K562 (cell line): ENCODE measurements at regions not wholly inside any gene's neighbourhood (a gene's known extent, or its start where the extent isn't known, plus 50 kb on each side); places are given as distances from the start of the nearest gene placed in this dataset.

Experiments
- ATAC-seq: fragments of 200-7000 bp; cut with Tn5 transposase; 3 replicates; pipeline ENCODE4 v1.9.1; 2020; ENCODE audit warnings: moderate library complexity
- BruUV-seq: library from RNA; stranded (reverse); fragments of 400-500 nt; replicated peaks from 2 replicates; lab custom pipeline; 2021; lab: Mats Ljungman, UMichigan
- CTCF ChIA-PET: fragments of 300-600 bp; formaldehyde crosslinking; extraction: SDS; loops from one replicate; lab custom pipeline; 2021; ENCODE audit warnings: low intra/inter-chr PET ratio; lab: Yijun Ruan, JAX
- POLR2A ChIA-PET: fragments of 300-600, 350-650 bp; sonication (Branson Sonifier 250); formaldehyde crosslinking; extraction: SDS; loops from one replicate; lab custom pipeline; 2021; ENCODE audit warnings: antibody characterized with exemption, inconsistent platforms; lab: Yijun Ruan, JAX
- DNase-seq, 4 experiments: peaks; one replicate each; pipeline versions ENCODE4 v3.0.0 to v3.0.0-alpha.2; 2011 to 2018; ENCODE audit warnings: low spot score in 3 of 4, mixed read lengths in 3 of 4; ENCODE audit errors: extremely low read depth in 1 of 4
- FAIRE-seq: peaks from 2 replicates; lab custom pipeline; 2011; peaks lifted over from hg19 to GRCh38; lab: Jason Lieb, UNC
- H2AFZ ChIP-seq: 2 replicates; pipeline ENCODE4 v1.6.0; 2011; ENCODE audit warnings: low read depth, low read length, control low read depth, inconsistent platforms
- H3K27ac ChIP-seq: fragments of 200-600 bp; 3 replicates; pipeline ENCODE4 v1.8.0; 2011; ENCODE audit warnings: low read depth, mild to moderate bottlenecking, control low read depth, inconsistent platforms, low read length, moderate library complexity, mixed read lengths; ENCODE audit errors: extremely low read depth
- H3K27me3 ChIP-seq, 2 experiments: fragments of 300-600 bp in 1 of 2; 2 replicates in 1 of 2; 3 replicates in 1 of 2; pipeline versions ENCODE4 v1.6.0 to v1.8.0; 2011; ENCODE audit warnings: inconsistent platforms in 2 of 2, low read length in 2 of 2, mild to moderate bottlenecking in 1 of 2, mixed read lengths in 1 of 2, moderate library complexity in 1 of 2; ENCODE audit not compliant: control insufficient read depth in 2 of 2, insufficient read depth in 2 of 2
- H3K36me3 ChIP-seq: fragments of 300-600 bp; 3 replicates; pipeline ENCODE4 v1.8.0; 2011; ENCODE audit warnings: mild to moderate bottlenecking, low read length, inconsistent platforms; ENCODE audit not compliant: control insufficient read depth, insufficient read depth
- H3K4me1 ChIP-seq, 2 experiments: fragments of 200-600 bp in 1 of 2; replicated peaks in 1 of 2; 2 replicates in 1 of 2; 3 replicates in 1 of 2; pipeline versions ENCODE4 v1.5.1 to v1.8.0; 2011; ENCODE audit warnings: inconsistent platforms in 2 of 2, low read length in 2 of 2, mild to moderate bottlenecking in 1 of 2, mixed read lengths in 1 of 2, moderate library complexity in 1 of 2; ENCODE audit not compliant: control insufficient read depth in 2 of 2, insufficient read depth in 2 of 2
- H3K4me2 ChIP-seq: 2 replicates; pipeline ENCODE4 v1.6.1; 2011; ENCODE audit warnings: low read length, control low read depth, inconsistent platforms, mixed read lengths; ENCODE audit not compliant: insufficient read depth
- H3K4me3 ChIP-seq: fragments of 200-600 bp; sonication (generic), shearing (Covaris generic); 2 replicates; pipeline ENCODE4 v1.5.1; 2016; ENCODE audit warnings: control low read depth, inconsistent platforms
- H3K79me2 ChIP-seq: fragments of 200-600 bp; 3 replicates; pipeline ENCODE4 v1.8.0; 2011; ENCODE audit warnings: low read length, inconsistent platforms; ENCODE audit not compliant: control insufficient read depth, insufficient read depth
- H3K9ac ChIP-seq, 2 experiments: 2 replicates each; pipeline versions ENCODE4 v1.6.0 to v1.6.1; 2011; ENCODE audit warnings: low read depth in 2 of 2, low read length in 2 of 2, control low read depth in 1 of 2, inconsistent platforms in 1 of 2, mild to moderate bottlenecking in 1 of 2, mixed read lengths in 1 of 2; ENCODE audit not compliant: insufficient read depth in 1 of 2
- H3K9me1 ChIP-seq: one replicate; pipeline ENCODE4 v1.6.0; 2011; ENCODE audit warnings: inconsistent platforms, mild to moderate bottlenecking, low read length, moderate library complexity; ENCODE audit not compliant: control insufficient read depth, insufficient read depth
- H3K9me3 ChIP-seq: replicated peaks from 2 replicates; pipeline ENCODE4 v1.5.1; 2011; ENCODE audit warnings: low read depth, low read length, inconsistent platforms; ENCODE audit not compliant: control insufficient read depth, insufficient read depth
- H4K20me1 ChIP-seq: replicated peaks from 2 replicates; pipeline ENCODE4 v1.6.1; 2011; ENCODE audit warnings: low read length, inconsistent platforms, mixed read lengths; ENCODE audit not compliant: control insufficient read depth, insufficient read depth
- ASH1L ChIP-seq: fragments of 450-650 bp; IDR thresholded peaks from 2 replicates; pipeline ENCODE4 v1.6.1; 2018; ENCODE audit warnings: borderline replicate concordance, mild to moderate bottlenecking, low read depth; ENCODE audit not compliant: partially characterized antibody
- CCAR2 ChIP-seq: fragments of 200-400 bp; formaldehyde crosslinking; IDR thresholded peaks from 2 replicates; pipeline ENCODE4 v1.6.1; 2017; ENCODE audit warnings: mild to moderate bottlenecking, low read depth, low read length
- CEBPB ChIP-seq: fragments of 450-650 bp; IDR thresholded peaks from 2 replicates; pipeline ENCODE4 v1.6.1; 2016; ENCODE audit warnings: missing genetic modification characterization, missing compliant biosample characterization
- GATA2 ChIP-seq: sonication (generic); formaldehyde crosslinking; IDR thresholded peaks from 2 replicates; pipeline ENCODE4 v1.4.0; 2020; ENCODE audit warnings: mild to moderate bottlenecking, missing genetic modification reagents
- GTF3C2 ChIP-seq: IDR thresholded peaks from 3 replicates; pipeline ENCODE4 v1.6.1; 2011; ENCODE audit warnings: borderline replicate concordance, mild to moderate bottlenecking, moderate library complexity; ENCODE audit not compliant: insufficient read length; ENCODE audit errors: extremely low read depth
- JUND ChIP-seq, 2 experiments: IDR thresholded peaks; 2 replicates in 1 of 2; 3 replicates in 1 of 2; pipeline ENCODE4 v1.6.1; 2011; ENCODE audit warnings: borderline replicate concordance in 2 of 2, low read depth in 2 of 2, low read length in 2 of 2, improper control_type of control experiment in 1 of 2, missing biosample characterization in 1 of 2, missing genetic modification characterization in 1 of 2, missing genetic modification reagents in 1 of 2
- MTA1 ChIP-seq: fragments of 450-650 bp; IDR thresholded peaks from 2 replicates; pipeline ENCODE4 v1.6.1; 2017; ENCODE audit warnings: borderline replicate concordance
- MYC ChIP-seq, 2 experiments: fragments of 250-450 bp in 1 of 2; sonication (Bioruptor Pico) in 1 of 2; IDR thresholded peaks; 2 replicates each; pipeline versions ENCODE4 v1.5.1 to v1.6.1; 2012 to 2021; ENCODE audit warnings: low read depth in 2 of 2, borderline replicate concordance in 1 of 2, improper control_type of control experiment in 1 of 2, low read length in 1 of 2, mild to moderate bottlenecking in 1 of 2, moderate library complexity in 1 of 2
- NR2C2 ChIP-seq, 2 experiments: fragments of 200-800 bp in 1 of 2; sonication (Bioruptor generic) in 1 of 2; sonication (generic) in 1 of 2; formaldehyde crosslinking in 1 of 2; IDR thresholded peaks; 2 replicates each; pipeline versions ENCODE4 v1.6.1 to v1.8.0; 2016 to 2022; ENCODE audit warnings: mild to moderate bottlenecking in 1 of 2, missing compliant biosample characterization in 1 of 2, missing genetic modification characterization in 1 of 2, missing genetic modification reagents in 1 of 2
- NR4A1 ChIP-seq, 2 experiments: fragments of 250-450 bp in 1 of 2; fragments of 450-650 bp in 1 of 2; sonication (Bioruptor Pico) in 1 of 2; IDR thresholded peaks; 2 replicates each; pipeline versions ENCODE4 v1.4.0 to v1.6.1; 2016 to 2020; ENCODE audit warnings: mild to moderate bottlenecking in 2 of 2, missing compliant biosample characterization in 1 of 2, missing genetic modification characterization in 1 of 2, moderate library complexity in 1 of 2
- POLR2B ChIP-seq: fragments of 450-650 bp; IDR thresholded peaks from 2 replicates; pipeline ENCODE4 v1.6.1; 2018; ENCODE audit warnings: low read depth; ENCODE audit not compliant: partially characterized antibody
- SLC30A9 ChIP-seq: fragments of 250-450 bp; sonication (Bioruptor Pico); IDR thresholded peaks from 2 replicates; pipeline ENCODE4 v1.8.0; 2022; ENCODE audit warnings: mild to moderate bottlenecking, moderate library complexity
- VEZF1 ChIP-seq: fragments of 200-800 bp; sonication (Bioruptor generic); IDR thresholded peaks from 2 replicates; pipeline ENCODE4 v1.6.1; 2017; ENCODE audit warnings: missing genetic modification characterization, missing compliant biosample characterization
- ZBTB43 ChIP-seq: sonication (generic); formaldehyde crosslinking; IDR thresholded peaks from 2 replicates; pipeline ENCODE4 v1.8.0; 2023; ENCODE audit warnings: mild to moderate bottlenecking, missing genetic modification reagents
- ZNF224 ChIP-seq: sonication (generic); formaldehyde crosslinking; IDR thresholded peaks from 2 replicates; pipeline ENCODE4 v1.8.0; 2022; ENCODE audit warnings: mild to moderate bottlenecking, missing genetic modification reagents
- WGBS: fragments of 100-300 bp; shearing (Covaris generic); methylation state at CpG from one replicate; pipeline ENCODE4 v1.1.6; 2016; ENCODE audit warnings: low coverage, mixed read lengths; ENCODE audit not compliant: insufficient coverage; ENCODE audit errors: missing lambda C conversion rate; 5-methylcytosine and 5-hydroxymethylcytosine counted together
- in situ Hi-C: fragments of 300-500 bp; cut with MboI; formaldehyde crosslinking; loops from 4 replicates; pipeline ENCODE4 v1.15.0; 2018; ENCODE audit warnings: inconsistent platforms, mixed read lengths
- intact Hi-C: fragments of 100-400 bp; cut with micrococcal nuclease; formaldehyde crosslinking; loops from 2 replicates; pipeline ENCODE4 v1.14.2; 2022

- no peak overlapping the region for H3K27ac ChIP-seq
- DNase-seq = no peak
- no peak for FAIRE-seq
- H3K79me2 ChIP-seq = no peaks in the 10 kb centered on the region
- H2AFZ ChIP-seq = no peak overlapping the region
- POLR2A ChIA-PET = no interaction called here
- 0% methylated on average over 1 of the region's 1 CpG for WGBS
- H3K9ac ChIP-seq = no peak overlapping the region
- H3K9me1 ChIP-seq = no peaks in the 10 kb centered on the region
- no peaks in the 10 kb centered on the region for H3K36me3 ChIP-seq
- intact Hi-C loops (no loop called here), in situ Hi-C loops (no loop called here)
- CTCF ChIA-PET = no interaction called here
- H3K27me3 ChIP-seq = no peaks in the 10 kb centered on the region
- H3K4me3 ChIP-seq = no peak overlapping the region
- no peak for ATAC-seq
- no peaks in the 10 kb centered on the region for H3K9me3 ChIP-seq
- no TSS peak for BruUV-seq
- H4K20me1 ChIP-seq = no peaks in the 10 kb centered on the region
- H3K4me2 ChIP-seq = no peak overlapping the region
- no peaks in the 10 kb centered on the region for H3K4me1 ChIP-seq
- TF ChIP-seq SLC30A9 = no peak
- no peak for TF ChIP-seq VEZF1 (CRISPR knock-in tag)
- TF ChIP-seq MYC (IDR thresholded peaks at IDR 0.05; ENCODE audit: low read depth, low read length) = no peak
- TF ChIP-seq MYC (CRISPR knock-in tag; IDR thresholded peaks at IDR 0.05; ENCODE audit: borderline replicate concordance, low read depth) = no peak
- no peak for TF ChIP-seq MTA1
- no peak for TF ChIP-seq ZNF224 (CRISPR knock-in tag)
- TF ChIP-seq NR2C2 (CRISPR knock-in tag; IDR thresholded peaks at IDR 0.05) = no peak
- no peak for TF ChIP-seq NR2C2 (tag; IDR thresholded peaks at IDR 0.05)
- no peak for TF ChIP-seq GTF3C2
- TF ChIP-seq ZBTB43 (CRISPR knock-in tag) = no peak
- no peak for TF ChIP-seq JUND (IDR thresholded peaks at IDR 0.05; ENCODE audit: borderline replicate concordance, low read depth, low read length)
- TF ChIP-seq JUND (tag; IDR thresholded peaks at IDR 0.05; ENCODE audit: borderline replicate concordance, low read depth, low read length) = no peak
- no peak for TF ChIP-seq POLR2B
- no peak for TF ChIP-seq NR4A1 (CRISPR knock-in tag; IDR thresholded peaks at IDR 0.05)
- no peak for TF ChIP-seq NR4A1 (tag; IDR thresholded peaks at IDR 0.05)
- TF ChIP-seq GATA2 (CRISPR knock-in tag) = no peak
- TF ChIP-seq CCAR2 = no peak
- TF ChIP-seq CEBPB (tag) = no peak
- no peak for TF ChIP-seq ASH1L
These were observed 227.4 kb downstream of the NEDD1 start for GRCh38 chr12:97134495-97134894.
